22Rv1 (cell line): ENCODE measurements at regions not wholly inside any gene's neighbourhood (a gene's known extent, or its start where the extent isn't known, plus 50 kb on each side); places are given as distances from the start of the nearest gene placed in this dataset.

Source experiments
- H3K27ac ChIP-seq: fragments of 450-650 bp; 2 replicates; pipeline ENCODE4 v1.5.1; 2017
- ZFX ChIP-seq: fragments of 450-650 bp; IDR thresholded peaks from 2 replicates; pipeline ENCODE4 v1.6.1; 2017; ENCODE audit warnings: antibody characterized with exemption, borderline replicate concordance
- TF ChIP-seq, protein P1 (sequence below): fragments of 450-650 bp; IDR thresholded peaks from 2 replicates; pipeline ENCODE4 v1.5.1; 2017; ENCODE audit warnings: mild to moderate bottlenecking

- no peak overlapping the region for H3K27ac ChIP-seq
- TF ChIP-seq, protein P1, sequence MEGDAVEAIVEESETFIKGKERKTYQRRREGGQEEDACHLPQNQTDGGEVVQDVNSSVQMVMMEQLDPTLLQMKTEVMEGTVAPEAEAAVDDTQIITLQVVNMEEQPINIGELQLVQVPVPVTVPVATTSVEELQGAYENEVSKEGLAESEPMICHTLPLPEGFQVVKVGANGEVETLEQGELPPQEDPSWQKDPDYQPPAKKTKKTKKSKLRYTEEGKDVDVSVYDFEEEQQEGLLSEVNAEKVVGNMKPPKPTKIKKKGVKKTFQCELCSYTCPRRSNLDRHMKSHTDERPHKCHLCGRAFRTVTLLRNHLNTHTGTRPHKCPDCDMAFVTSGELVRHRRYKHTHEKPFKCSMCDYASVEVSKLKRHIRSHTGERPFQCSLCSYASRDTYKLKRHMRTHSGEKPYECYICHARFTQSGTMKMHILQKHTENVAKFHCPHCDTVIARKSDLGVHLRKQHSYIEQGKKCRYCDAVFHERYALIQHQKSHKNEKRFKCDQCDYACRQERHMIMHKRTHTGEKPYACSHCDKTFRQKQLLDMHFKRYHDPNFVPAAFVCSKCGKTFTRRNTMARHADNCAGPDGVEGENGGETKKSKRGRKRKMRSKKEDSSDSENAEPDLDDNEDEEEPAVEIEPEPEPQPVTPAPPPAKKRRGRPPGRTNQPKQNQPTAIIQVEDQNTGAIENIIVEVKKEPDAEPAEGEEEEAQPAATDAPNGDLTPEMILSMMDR, result no peak
- no peak for TF ChIP-seq ZFX
Measured at GRCh38 chr3:181379278-181379677, 332.4 kb upstream of the SOX2 start.

- TF ChIP-seq, protein P1, result no peak
- TF ChIP-seq ZFX, result no peak
- H3K27ac ChIP-seq, result no peak overlapping the region
Measured at GRCh38 chr3:181369637-181370036, 342.1 kb upstream of the SOX2 start.

DNA sequence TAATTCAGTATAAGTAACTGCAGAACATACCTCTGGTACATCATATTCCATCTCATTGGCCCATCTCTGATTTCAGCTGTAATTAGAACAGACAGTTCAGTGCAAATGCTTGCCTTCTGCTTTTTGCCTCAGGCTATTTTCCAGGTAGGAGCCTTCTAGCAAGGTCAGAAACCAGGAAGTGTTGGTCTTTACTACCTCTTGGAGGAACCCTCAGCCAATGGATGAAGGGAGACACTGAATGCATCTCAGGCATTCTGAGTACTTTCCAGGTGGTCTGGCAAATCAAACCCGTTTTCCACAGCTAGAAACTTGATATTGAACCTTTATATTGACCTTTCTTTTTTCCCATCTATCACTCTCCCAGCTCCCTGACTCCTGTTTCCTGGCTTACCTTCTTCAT is 348.5 kb upstream of the SOX2 start:
- TF ChIP-seq, protein P1, result no peak
- TF ChIP-seq ZFX, result no peak
- no peak overlapping the region for H3K27ac ChIP-seq

- H3K27ac ChIP-seq, result no peak overlapping the region
- no peak for TF ChIP-seq ZFX
Measured at GRCh38 chr3:181362378-181362777, 349.3 kb upstream of the SOX2 start.

DNA sequence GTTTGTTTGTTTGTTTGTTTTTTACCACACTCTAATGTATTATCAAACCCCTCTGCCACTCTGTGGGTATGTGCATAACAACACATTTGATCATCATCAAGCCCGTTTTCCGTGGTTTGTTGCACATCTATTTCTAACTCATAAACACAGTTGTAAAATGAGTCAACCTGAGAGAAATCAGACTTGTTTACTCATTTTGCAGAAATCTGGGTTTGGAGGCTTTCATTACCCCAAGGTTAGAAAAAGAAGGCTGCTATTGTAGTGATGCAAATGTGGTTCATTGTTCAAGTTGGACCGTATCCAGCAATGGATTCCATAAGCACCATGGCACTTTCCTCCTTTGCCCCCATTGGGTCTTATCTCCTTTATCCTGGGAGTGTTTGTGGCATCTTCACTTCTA is 353.2 kb upstream of the SOX2 start:
- no peak for TF ChIP-seq ZFX
- TF ChIP-seq, protein P1, result no peak
- no peak overlapping the region for H3K27ac ChIP-seq

GRCh38 chr3:181358060-181358459 is 353.7 kb upstream of the SOX2 start:
- TF ChIP-seq, protein P1, result no peak
- no peak for TF ChIP-seq ZFX
- no peak overlapping the region for H3K27ac ChIP-seq

GRCh38 chr3:181354140-181354539 is 357.6 kb upstream of the SOX2 start:
- TF ChIP-seq, protein P1, result peak; percentile 22; the same call in 1 of the 2 replicates
- TF ChIP-seq ZFX, result no peak
- no peak overlapping the region for H3K27ac ChIP-seq

DNA sequence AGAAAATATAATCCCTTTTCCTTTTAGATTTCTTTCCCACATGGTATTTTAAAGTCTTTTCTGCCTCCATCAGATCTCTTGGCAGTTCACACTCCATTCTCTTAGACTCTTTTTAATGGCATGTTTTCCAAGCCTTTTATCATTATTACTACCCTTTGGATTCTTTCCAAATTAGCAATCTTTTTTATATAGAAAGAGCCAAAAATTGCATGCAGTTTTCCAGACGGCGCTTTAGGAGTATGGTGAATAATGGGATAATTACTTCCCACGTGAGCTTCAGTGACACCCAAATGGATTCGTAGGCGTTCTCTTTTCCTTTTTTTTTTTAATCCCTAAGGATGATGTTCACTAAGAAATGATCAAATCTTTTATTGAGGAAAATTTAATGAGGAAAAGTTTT is 354.8 kb upstream of the DNAJC19 start:
- no peak overlapping the region for H3K27ac ChIP-seq

More for the DNA sequence above, 354.8 kb upstream of the DNAJC19 start:
- TF ChIP-seq, protein P1, result no peak
- no peak for TF ChIP-seq ZFX
